GM19463 (cell line): ENCODE measurements at regions not wholly inside any gene's neighbourhood (a gene's known extent, or its start where the extent isn't known, plus 50 kb on each side); places are given as distances from the start of the nearest gene placed in this dataset.

Source experiments
- ATAC-seq: cut with Tn5 transposase; IDR thresholded peaks from one replicate; pipeline ENCODE4 v1.9.1; 2021; ENCODE audit warnings: mild to moderate bottlenecking, moderate library complexity; ENCODE audit not compliant: unreplicated experiment

DNA sequence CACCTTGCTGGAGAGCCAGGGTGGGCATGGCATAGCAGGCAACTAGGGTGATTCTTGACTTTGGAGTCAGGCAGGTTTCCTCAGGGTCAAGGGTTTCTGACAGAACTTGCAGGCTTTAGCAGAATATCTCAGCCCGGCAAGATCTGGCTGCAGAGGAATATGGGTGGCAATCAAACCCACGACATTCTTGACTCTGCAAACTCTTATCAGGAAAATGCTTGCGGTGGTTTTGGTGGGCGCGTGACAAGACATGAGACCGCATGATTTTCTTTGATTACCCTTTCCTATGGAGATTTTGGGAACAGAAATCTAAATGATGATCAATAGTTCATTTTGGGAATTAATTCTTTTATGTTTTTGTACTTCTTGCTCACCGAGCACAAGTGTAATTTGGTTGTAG is 449.5 kb downstream of the VRK1 start:
- no peak for ATAC-seq

- no peak for ATAC-seq
Measured at GRCh38 chr14:97248973-97249372, 451.8 kb downstream of the VRK1 start.

DNA sequence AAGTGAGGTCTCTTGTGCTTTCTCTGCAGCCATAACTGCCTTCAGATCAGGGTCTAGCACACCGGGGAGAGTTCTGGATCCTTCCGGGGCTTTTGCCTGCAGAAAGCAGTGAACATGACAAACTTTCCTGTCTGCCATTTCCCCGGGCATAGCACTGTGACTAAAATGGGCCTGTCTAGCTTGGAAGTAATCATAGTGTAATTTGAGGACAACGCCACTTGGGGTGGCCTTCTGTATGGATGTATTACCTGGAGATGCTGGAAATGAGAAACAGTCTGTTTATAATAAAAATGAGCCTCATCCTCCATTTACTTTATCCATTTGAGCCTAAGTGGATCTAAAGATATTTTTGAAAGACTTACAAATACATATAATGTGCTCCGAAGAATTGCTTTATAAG is 453.7 kb downstream of the VRK1 start:
- no peak for ATAC-seq

DNA sequence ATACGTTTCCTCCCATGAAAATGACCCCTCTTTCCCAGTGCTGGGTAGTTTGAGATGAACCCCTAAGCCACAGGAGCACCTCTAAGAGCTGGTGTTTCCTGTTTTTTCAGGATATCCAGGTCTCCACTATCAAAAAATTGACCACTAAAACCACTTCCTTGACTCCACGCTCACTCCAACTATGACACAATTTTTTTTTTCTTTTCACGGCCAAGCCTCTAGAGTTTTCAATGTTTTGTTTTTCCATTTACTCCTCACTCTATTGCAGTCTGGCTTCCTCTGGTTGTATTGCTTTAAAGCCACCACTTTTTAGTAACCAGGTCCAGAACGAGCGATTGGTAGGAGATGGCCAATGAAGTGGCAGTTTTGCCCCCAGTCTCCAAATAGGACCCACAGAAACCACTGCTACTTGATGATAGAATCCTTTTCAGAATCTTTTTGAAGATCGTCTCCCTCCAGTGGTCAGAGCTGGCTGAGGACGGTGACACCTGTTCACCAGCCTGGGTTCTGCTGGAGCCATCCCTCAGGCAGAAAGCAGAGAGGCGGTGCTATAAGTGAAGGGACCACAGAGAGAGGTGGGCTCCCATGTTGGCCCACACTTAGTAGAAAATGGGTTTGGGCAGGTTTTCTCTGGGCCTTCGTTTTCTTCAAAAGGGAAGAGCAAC is 454.4 kb downstream of the VRK1 start:
- no peak for ATAC-seq

DNA sequence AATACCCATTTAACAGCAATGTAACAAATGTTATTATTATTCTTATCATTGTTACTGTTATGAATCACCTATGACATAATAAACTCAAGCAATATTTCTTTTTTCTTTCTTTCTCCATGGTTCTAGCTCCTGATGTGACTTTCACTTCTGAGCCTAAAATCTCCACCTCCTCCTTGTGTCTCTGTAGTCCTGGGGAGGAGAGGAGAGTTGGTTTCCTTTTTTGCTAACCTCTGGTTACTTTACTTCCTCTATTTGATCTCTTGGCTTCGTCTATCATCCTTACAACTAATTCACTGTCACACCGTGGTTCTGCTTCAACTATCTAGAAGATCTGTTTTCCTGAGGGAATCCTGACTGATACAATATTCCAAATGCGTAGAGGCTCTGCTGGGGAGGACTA is 456.6 kb downstream of the VRK1 start:
- no peak for ATAC-seq

GRCh38 chr14:97262336-97262735 is 465.2 kb downstream of the VRK1 start:
- no peak for ATAC-seq

DNA sequence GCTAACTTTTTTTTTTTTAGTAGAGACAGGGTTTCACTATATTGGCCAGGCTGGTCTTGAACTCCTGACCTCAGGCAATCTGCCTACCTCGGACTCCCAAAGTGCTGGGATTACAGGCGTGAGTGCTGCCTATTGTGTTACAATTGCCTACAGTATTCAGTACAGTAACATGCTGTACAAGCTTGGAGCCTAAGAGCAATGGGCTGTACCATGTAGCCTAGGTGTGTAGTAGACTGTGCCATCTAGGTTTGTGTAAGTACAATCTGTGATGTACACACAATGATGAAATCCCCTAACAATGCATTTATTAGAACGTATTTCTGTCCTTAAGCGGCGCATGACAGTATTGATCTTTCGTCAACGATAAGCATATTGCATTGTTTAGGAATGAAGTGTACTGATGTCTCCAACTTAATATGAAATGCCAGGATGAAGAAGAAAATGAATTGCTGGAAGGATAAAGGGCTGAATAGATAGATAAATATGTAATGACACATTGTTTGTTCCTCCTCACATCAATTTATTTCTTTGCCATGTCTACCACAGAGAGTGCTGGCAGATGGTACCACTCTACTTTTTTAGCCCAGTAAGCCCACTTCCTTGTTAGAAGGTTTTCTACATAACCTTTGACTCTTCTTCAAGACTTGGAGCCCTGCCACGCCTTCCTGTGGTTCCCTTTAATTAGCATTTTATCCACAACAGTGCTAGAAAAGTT is 467.5 kb downstream of the VRK1 start:
- ATAC-seq, result no peak

GRCh38 chr14:97266653-97267052 is 469.5 kb downstream of the VRK1 start:
- no peak for ATAC-seq

- no peak for ATAC-seq
Measured at GRCh38 chr14:97267509-97267908, 470.3 kb downstream of the VRK1 start.

DNA sequence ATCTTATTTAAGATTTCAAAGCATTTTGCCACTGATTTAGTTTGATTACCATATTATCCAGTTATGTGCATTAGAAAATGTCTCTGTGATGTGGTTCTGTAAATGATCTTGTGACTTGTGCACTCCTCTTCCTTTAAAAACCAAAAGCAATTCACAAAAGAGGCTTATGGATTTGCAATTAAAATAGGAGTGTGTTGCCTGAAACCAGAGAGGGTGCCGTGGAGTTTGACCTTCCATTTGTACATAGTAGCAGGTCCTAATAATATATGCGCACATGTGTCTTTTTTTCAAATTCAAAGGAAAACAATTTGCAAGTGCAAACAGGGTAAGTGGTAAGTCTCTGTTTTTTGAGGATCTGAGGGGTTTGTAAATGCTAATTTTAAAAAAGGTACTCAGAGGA is 470.9 kb downstream of the VRK1 start:
- no peak for ATAC-seq

- ATAC-seq, result no peak
Measured at GRCh38 chr14:97270308-97270707, 473.1 kb downstream of the VRK1 start.

DNA sequence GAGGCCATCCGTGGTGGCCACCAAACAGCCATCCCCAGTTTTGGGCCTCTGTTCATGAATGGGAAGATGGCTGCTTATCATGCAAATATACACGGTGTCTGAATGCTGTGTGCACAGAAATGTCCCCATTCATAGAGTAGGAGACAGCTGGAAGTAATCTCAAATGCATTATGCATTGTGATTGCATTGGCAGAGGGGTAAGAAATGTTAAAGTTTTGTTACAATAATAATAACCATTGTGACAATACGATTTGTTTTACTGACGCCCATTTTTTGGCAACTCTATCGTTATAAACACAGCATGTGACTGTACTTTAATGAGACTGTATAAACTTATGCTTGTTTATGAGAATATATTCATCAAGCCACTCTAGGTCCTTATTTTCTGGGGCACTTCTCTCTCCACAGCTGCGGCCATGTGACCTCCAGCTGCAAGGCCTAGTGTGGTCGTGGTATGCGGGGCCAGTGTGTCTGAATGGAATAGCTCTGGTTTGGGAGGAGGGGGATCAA is 474.3 kb downstream of the VRK1 start:
- no peak for ATAC-seq

- no peak for ATAC-seq
Measured at GRCh38 chr14:97273540-97273939, 476.4 kb downstream of the VRK1 start.

GRCh38 chr14:97274626-97275025 is 477.4 kb downstream of the VRK1 start:
- no peak for ATAC-seq

GRCh38 chr14:97275276-97275675 is 478.1 kb downstream of the VRK1 start:
- no peak for ATAC-seq

- no peak for ATAC-seq
Measured at GRCh38 chr14:97276573-97276972, 479.4 kb downstream of the VRK1 start.

- ATAC-seq, result no peak
Measured at GRCh38 chr14:97277711-97278110, 480.5 kb downstream of the VRK1 start.

- ATAC-seq, result no peak
Measured at GRCh38 chr14:97280526-97280925, 483.3 kb downstream of the VRK1 start.

DNA sequence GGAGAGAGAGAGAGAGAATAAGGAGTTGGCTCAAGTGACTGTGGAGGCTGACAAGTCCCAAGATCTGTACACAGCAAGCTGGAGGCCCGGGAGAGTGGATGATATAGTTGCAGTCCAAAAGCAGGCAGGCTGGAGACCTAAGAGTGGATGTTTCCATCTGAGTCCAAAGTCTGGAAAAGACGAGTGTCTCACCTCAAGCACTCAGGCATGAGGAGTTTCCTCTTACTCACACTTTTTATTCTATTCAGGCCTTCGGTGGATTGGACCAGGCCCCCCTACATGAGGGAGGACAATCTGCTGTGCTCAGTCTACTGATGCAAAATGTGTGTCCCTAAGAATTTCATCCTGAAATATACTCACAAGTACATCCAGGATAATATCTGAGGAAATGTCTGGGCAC is 484.6 kb downstream of the VRK1 start:
- no peak for ATAC-seq

DNA sequence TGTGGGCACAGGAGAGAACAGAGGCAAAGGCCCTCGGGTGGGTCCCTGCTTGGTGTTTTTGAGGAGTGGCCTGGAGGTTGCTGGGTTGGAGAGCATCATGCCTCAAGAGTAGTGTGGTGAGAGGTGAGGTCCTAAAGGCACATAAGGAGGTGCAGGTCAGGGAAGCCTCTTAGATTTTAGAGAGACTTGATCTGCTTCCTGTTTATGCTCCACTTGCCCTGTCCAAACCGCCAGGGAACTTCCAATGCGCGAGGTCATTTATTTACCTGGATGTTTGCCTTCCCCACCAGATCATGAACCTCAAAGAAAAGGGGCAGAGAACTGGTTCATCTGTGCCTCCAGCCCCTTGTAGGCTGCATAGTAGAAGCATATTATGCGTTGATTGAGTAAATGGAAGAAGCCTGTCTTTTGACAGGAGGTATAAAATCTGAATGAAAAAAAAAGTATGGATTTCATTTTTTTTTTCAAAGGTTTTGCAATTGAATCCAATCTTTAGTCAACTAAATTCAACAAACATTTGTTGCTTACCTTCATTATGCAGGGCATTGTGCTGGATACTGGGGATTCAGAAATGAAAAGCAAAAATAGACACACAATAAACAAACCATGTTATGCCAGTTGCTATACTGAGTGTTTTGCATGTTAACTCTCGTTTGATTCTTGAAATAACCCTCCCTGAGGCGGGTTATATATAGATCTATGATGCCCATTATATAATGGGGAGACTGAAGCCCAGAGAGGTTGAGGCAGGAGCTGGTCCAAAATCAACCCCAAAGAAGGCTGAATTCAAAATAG is 485.2 kb downstream of the VRK1 start:
- no peak for ATAC-seq

- no peak for ATAC-seq
Measured at GRCh38 chr14:97283005-97283403, 485.8 kb downstream of the VRK1 start.

GRCh38 chr14:97283426-97283825 is 486.2 kb downstream of the VRK1 start:
- ATAC-seq, result no peak
